ENCODE measurements at regions not wholly inside any gene's neighbourhood (a gene's known extent, or its start where the extent isn't known, plus 50 kb on each side); places are given as distances from the start of the nearest gene placed in this dataset.

DNA sequence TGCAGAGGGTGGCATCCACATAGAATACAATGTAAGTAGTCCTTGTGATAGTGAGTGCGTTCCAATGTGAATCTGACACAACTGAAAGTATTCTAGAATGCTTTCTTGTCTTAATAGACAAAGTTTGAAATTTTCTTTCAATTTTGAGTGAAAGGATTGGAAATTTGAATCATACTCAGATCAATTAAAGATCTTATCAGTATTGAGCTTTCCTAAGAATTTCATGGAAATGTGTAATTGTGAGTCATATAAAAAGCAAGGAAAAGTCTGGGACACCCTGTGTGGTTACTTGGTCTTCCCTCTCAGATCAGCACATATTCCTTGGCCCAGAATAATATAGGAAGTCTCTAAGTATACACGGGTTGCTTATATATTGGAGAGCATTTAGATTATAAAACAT is 99.1 kb downstream of the MBL2 start:
- no peak overlapping the region for H3K27ac Mint-ChIP-seq
- H3K4me1 Mint-ChIP-seq, result no peaks in the 10 kb centered on the region
- ChIA-PET POLR2A (no interaction called here), CTCF (no interaction called here)
- DNase-seq, result no peak
- no peak overlapping the region for H3K4me3 Mint-ChIP-seq
- no peaks in the 10 kb centered on the region for H3K36me3 Mint-ChIP-seq (ENCODE audit: low read depth)
- peaks cover 9% of the 10 kb centered on the region for H3K9me3 Mint-ChIP-seq
- no peaks in the 10 kb centered on the region for H3K27me3 Mint-ChIP-seq

DNA sequence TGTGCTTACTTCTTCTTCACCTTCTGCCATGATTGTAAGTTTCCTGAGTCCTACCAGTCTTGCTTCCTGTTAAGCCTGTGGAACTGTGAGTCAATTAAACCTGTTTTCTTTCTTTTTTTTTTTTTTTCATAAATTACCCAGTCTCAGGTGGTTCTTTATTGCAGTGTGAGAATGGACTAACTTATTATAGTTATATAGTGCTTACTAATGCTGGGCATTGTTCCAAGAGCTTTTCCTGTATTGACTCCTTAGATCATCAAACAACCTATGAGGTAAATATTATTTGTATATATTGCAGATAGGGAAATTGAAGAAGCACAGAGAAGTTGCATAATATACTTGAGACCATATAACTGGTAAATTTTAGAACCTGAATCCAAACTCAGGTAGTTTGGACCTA is 98.1 kb downstream of the MBL2 start:
- Mint-ChIP-seq H3K36me3 (ENCODE audit: low read depth) (no peaks in the 10 kb centered on the region), H3K27me3 (no peaks in the 10 kb centered on the region), H3K4me3 (no peak overlapping the region), H3K9me3 (peaks cover 9% of the 10 kb centered on the region), H3K27ac (no peak overlapping the region), H3K4me1 (no peaks in the 10 kb centered on the region)
- DNase-seq, result no peak
- CTCF ChIA-PET, result no interaction called here
- POLR2A ChIA-PET, result no interaction called here

DNA sequence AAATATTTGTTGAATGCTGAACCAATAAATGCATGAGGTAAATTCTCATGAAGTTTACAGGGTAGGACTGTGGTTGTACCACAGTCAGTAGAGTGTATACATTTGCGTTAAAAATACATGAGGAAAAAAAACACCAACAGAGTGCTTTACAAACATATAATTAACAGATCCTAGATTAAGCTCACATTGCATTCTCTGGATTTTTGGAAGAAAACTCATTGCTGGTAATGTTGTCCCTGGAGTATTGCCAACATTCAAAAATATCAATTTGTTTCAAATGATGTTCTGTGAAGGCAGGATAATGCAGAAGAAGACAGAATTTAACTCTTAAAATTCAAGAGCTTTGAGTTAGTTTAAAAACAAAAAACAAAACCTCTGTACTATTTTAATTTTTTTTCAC is 95.5 kb downstream of the MBL2 start:
- DNase-seq, result no peak
- Mint-ChIP-seq H3K27me3 (no peaks in the 10 kb centered on the region), H3K4me1 (no peaks in the 10 kb centered on the region), H3K27ac (no peak overlapping the region), H3K9me3 (peaks cover 2% of the 10 kb centered on the region), H3K36me3 (ENCODE audit: low read depth) (no peaks in the 10 kb centered on the region), H3K4me3 (no peak overlapping the region)
- ChIA-PET POLR2A (no interaction called here), CTCF (no interaction called here)

DNA sequence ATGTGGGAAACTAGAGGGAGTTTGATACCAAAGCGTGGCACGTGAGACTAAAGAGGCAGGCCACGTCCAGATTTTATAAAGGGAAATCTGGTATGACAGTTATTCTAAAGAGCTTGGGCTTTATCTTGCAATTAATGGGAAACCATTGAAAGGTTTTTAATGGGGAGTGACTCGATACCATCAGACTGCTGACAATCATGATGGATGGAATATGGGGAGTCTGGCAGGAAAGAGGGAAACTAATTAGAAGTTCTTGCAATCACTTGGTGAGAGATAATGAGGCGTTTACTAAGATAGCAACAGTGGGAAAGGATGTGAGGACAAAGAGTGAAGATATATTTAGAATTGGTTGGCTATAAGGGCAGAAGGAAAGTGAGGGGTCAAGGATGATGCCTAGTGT is 94.0 kb downstream of the MBL2 start:
- H3K36me3 Mint-ChIP-seq (ENCODE audit: low read depth), result no peaks in the 10 kb centered on the region
- no peaks in the 10 kb centered on the region for H3K4me1 Mint-ChIP-seq
- ChIA-PET POLR2A (no interaction called here), CTCF (no interaction called here)
- no peak for DNase-seq
- no peak overlapping the region for H3K27ac Mint-ChIP-seq
- peaks cover 2% of the 10 kb centered on the region for H3K9me3 Mint-ChIP-seq
- H3K27me3 Mint-ChIP-seq, result no peaks in the 10 kb centered on the region
- no peak overlapping the region for H3K4me3 Mint-ChIP-seq

DNA sequence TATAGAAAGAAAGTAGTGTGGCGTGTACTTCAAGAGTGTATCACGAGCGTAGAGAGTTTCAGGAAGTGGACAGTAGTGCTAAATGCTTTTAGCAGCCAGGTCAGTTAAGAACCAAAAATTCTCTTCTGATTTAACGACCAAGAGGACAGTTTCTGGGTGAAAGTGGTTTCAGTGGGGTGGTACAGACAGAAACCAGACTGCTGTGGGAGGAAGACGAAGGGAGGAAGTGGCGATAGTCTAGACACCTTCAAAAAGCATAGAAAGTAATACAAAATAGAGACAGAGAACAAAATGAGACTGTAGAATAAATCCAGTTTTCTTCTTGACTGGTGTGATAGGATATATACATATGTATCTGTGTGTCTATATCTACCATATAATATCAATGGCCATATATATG is 93.5 kb downstream of the MBL2 start:
- Mint-ChIP-seq H3K27me3 (no peaks in the 10 kb centered on the region), H3K36me3 (ENCODE audit: low read depth) (no peaks in the 10 kb centered on the region), H3K9me3 (peaks cover 4% of the 10 kb centered on the region), H3K4me1 (no peaks in the 10 kb centered on the region), H3K4me3 (no peak overlapping the region), H3K27ac (no peak overlapping the region)
- CTCF ChIA-PET, result no interaction called here
- DNase-seq, result no peak
- POLR2A ChIA-PET, result no interaction called here

DNA sequence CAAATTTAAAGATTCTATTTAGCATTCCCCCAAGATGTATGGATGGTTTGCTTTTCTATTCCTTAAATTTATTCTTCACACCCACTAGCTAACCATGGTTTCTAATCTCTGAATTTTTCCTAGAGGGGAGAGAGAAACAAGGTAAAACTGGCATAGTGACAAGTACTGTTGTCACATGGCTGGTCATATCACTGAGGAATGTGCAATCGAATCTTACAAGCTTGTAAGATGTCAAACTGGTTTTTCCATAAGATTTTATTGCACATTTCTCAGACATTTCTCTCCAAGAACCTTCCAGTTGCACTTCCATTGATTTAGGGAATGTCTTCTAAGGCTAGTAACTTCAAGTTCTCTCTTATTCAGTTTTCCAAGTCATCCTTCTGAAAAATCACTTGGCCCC is 89.8 kb downstream of the MBL2 start:
- Mint-ChIP-seq H3K27ac (no peak overlapping the region), H3K4me3 (no peak overlapping the region), H3K9me3 (peaks cover 6% of the 10 kb centered on the region), H3K4me1 (no peaks in the 10 kb centered on the region), H3K27me3 (no peaks in the 10 kb centered on the region), H3K36me3 (ENCODE audit: low read depth) (no peaks in the 10 kb centered on the region)
- POLR2A ChIA-PET, result no interaction called here
- CTCF ChIA-PET, result no interaction called here
- no peak for DNase-seq

DNA sequence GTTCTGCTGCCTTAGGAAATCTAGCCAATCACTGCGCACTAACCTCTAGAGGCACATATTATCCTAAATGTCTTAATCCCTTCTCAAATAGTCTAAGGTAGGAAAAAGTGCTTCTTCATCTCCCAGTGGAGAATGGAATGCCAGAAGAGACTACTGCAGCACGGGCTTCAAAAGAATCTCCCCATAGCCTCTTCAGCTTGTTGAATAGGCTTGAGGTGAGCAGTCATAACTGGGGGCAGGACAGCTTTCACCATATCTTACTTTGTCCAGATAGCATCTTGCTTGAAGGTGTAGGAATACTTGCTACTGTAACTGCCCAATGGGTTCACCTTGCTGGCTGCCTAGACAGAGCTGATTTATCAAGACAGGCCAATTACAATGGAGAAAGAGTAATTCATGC is 88.8 kb downstream of the MBL2 start:
- H3K27ac Mint-ChIP-seq, result no peak overlapping the region
- ChIA-PET POLR2A (no interaction called here), CTCF (no interaction called here)
- H3K36me3 Mint-ChIP-seq (ENCODE audit: low read depth), result no peaks in the 10 kb centered on the region
- H3K4me1 Mint-ChIP-seq, result no peaks in the 10 kb centered on the region
- no peak for DNase-seq
- H3K9me3 Mint-ChIP-seq, result peaks cover 6% of the 10 kb centered on the region
- H3K4me3 Mint-ChIP-seq, result no peak overlapping the region
- H3K27me3 Mint-ChIP-seq, result no peaks in the 10 kb centered on the region

DNA sequence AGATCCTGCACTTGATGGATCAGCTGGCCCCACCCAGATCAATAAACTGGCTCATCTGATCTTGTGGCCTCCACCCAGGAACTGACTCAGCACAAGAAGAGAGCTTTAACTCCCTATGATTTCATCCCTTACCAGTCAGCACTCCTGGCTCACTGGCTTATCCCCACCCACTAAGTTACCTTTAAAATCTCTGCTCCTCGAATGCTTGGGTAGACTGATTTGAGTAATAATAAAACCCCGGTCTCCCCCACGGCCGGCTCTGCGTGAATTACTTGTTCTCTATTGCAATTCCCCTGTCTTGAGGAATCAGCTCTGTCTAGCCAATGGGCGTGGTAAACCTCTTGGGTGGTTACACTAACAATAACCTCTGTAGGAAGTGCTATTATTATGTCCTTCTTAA is 83.7 kb downstream of the MBL2 start:
- CTCF ChIA-PET, result no interaction called here
- H3K4me3 Mint-ChIP-seq, result no peak overlapping the region
- H3K36me3 Mint-ChIP-seq (ENCODE audit: low read depth), result no peaks in the 10 kb centered on the region
- POLR2A ChIA-PET, result no interaction called here
- H3K27ac Mint-ChIP-seq, result no peak overlapping the region
- no peaks in the 10 kb centered on the region for H3K4me1 Mint-ChIP-seq
- H3K27me3 Mint-ChIP-seq, result no peaks in the 10 kb centered on the region
- peaks cover 16% of the 10 kb centered on the region for H3K9me3 Mint-ChIP-seq
- DNase-seq, result no peak

DNA sequence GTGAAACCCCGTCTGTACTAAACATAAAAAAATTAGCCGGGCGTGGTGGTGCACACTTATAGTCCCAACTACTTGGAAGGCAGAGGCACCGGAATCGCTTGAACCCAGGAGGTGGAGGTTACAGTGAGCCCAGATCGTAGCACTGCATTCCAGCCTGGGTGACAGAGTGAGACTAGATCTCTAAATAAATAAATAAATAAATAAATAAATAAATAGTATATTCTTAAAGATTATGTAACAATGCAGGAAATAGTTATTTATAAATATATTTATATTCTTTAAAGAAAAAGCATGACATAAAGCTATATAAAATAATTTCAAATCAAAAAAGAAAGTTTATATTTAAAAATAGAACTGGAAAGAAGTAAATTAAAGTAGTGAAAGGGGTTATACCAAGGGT is 76.4 kb downstream of the MBL2 start:
- no peaks in the 10 kb centered on the region for H3K27me3 Mint-ChIP-seq
- POLR2A ChIA-PET, result no interaction called here
- no peak overlapping the region for H3K4me3 Mint-ChIP-seq
- DNase-seq, result no peak
- H3K36me3 Mint-ChIP-seq (ENCODE audit: low read depth), result no peaks in the 10 kb centered on the region
- H3K9me3 Mint-ChIP-seq, result peaks cover 4% of the 10 kb centered on the region
- CTCF ChIA-PET, result no interaction called here
- H3K27ac Mint-ChIP-seq, result no peak overlapping the region
- no peaks in the 10 kb centered on the region for H3K4me1 Mint-ChIP-seq

DNA sequence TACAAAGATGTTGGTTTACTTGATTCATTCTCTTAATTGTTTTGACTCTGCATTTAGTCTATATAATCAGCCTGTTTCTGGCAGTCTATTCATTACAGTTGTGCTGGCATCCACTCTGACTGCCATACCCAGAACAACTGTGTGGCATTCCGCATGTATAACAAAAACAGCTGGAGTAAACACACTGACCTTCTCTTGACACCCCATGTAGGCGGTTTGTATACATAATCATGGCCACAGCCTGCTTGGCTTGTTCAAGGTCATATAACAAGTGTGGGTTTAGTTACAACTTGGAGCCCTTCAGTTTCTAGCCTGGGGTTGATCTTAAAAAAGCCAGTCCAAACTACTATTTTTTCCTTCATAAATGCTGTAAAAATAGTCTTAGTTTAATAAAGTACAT is 70.9 kb downstream of the MBL2 start:
- DNase-seq, result no peak
- no peaks in the 10 kb centered on the region for H3K36me3 Mint-ChIP-seq (ENCODE audit: low read depth)
- no peak overlapping the region for H3K27ac Mint-ChIP-seq
- no peaks in the 10 kb centered on the region for H3K9me3 Mint-ChIP-seq
- H3K27me3 Mint-ChIP-seq, result no peaks in the 10 kb centered on the region
- no peak overlapping the region for H3K4me3 Mint-ChIP-seq
- ChIA-PET CTCF (no interaction called here), POLR2A (no interaction called here)
- H3K4me1 Mint-ChIP-seq, result no peaks in the 10 kb centered on the region

DNA sequence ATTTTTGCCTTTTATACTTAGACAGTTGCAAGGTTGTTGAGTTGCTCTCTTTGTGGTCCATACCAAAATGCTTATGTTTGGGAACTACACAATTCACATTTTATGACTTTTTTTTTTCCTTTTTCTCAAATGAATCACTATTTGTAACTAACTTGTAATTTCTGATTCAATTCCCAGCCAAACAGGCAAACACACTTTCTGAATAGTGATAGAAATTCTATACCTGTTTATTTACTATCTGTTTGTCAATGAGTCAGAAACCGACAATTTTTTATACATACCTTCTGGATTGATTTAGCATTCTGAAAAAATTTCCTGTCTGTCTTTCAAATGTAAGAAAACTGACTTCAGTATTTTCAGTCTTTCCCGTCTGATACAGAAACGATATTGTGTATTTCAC is 69.1 kb downstream of the MBL2 start:
- Mint-ChIP-seq H3K9me3 (no peaks in the 10 kb centered on the region), H3K36me3 (ENCODE audit: low read depth) (no peaks in the 10 kb centered on the region), H3K27ac (no peak overlapping the region), H3K4me3 (no peak overlapping the region), H3K4me1 (no peaks in the 10 kb centered on the region), H3K27me3 (no peaks in the 10 kb centered on the region)
- POLR2A ChIA-PET, result no interaction called here
- CTCF ChIA-PET, result no interaction called here
- no peak for DNase-seq

DNA sequence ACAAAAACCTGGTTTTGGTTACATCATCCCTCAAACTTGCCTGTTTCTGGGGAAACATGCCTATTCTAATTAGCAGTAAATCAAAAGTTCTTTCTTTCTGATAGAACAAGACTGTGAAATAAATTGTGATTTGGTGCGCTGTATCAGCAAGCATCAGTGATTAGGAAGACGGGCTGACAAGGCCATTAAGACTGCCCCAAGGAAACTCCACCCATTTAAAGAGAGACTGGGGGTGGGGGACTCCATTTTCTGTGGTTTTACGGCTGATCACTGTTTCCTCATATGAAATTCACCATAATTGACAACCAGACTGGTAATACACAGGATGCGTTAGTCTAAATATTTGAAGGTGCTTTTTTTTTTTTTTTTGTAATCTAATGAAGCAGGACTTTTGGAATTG is 68.7 kb downstream of the MBL2 start:
- no peak for DNase-seq
- Mint-ChIP-seq H3K4me1 (no peaks in the 10 kb centered on the region), H3K4me3 (no peak overlapping the region), H3K27ac (no peak overlapping the region), H3K9me3 (no peaks in the 10 kb centered on the region), H3K27me3 (no peaks in the 10 kb centered on the region), H3K36me3 (ENCODE audit: low read depth) (no peaks in the 10 kb centered on the region)
- ChIA-PET POLR2A (no interaction called here), CTCF (no interaction called here)

DNA sequence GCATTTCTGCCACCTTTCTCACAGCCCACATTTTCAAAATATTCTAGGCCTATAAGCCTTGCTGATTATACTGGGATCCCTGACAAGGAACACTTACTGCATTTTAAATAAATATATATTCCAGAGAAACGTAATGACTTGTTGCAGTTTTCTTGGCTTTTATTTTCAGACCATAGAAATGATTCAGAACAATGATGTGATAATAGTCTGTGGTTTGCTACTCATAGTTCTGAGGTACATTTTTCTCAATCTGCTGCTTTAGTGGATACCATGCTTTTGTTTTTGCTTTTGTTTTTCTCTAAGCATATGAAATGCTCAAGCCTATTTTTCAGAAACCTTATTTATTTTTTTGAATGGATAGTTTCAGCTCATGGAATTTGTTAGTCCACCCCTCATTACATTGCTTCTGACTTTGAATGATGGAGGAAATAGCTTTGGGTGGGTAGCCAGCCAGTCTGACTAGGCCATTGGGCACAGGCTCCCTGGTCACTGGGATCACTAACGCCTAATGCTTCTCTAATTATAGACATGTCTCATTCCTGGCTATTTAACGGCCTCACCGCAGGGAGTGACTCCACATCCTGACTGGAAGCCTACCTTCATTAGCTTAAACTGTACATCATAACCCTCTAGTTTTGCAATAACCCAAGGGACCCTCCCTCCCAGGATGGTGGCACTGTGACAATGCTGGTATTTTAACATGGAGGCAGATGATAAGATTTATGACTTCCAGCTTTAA is 66.1 kb downstream of the MBL2 start:
- ChIA-PET POLR2A (no interaction called here), CTCF (no interaction called here)
- no peak overlapping the region for H3K4me3 Mint-ChIP-seq
- H3K27ac Mint-ChIP-seq, result no peak overlapping the region
- H3K36me3 Mint-ChIP-seq (ENCODE audit: low read depth), result no peaks in the 10 kb centered on the region
- no peak for DNase-seq
- no peaks in the 10 kb centered on the region for H3K4me1 Mint-ChIP-seq
- H3K9me3 Mint-ChIP-seq, result no peaks in the 10 kb centered on the region
- no peaks in the 10 kb centered on the region for H3K27me3 Mint-ChIP-seq
